Activated CD4-positive, alpha-beta T cell treated with anti-CD3 and anti-CD28 coated beads, Interleukin-2, amount 50 U/mL, for 1 hour (primary cell): ENCODE measurements at regions not wholly inside any gene's neighbourhood (a gene's known extent, or its start where the extent isn't known, plus 50 kb on each side); places are given as distances from the start of the nearest gene placed in this dataset.

Source experiments
- DNase-seq: peaks from one replicate; pipeline ENCODE4 v3.0.0-alpha.2; 2020

DNA sequence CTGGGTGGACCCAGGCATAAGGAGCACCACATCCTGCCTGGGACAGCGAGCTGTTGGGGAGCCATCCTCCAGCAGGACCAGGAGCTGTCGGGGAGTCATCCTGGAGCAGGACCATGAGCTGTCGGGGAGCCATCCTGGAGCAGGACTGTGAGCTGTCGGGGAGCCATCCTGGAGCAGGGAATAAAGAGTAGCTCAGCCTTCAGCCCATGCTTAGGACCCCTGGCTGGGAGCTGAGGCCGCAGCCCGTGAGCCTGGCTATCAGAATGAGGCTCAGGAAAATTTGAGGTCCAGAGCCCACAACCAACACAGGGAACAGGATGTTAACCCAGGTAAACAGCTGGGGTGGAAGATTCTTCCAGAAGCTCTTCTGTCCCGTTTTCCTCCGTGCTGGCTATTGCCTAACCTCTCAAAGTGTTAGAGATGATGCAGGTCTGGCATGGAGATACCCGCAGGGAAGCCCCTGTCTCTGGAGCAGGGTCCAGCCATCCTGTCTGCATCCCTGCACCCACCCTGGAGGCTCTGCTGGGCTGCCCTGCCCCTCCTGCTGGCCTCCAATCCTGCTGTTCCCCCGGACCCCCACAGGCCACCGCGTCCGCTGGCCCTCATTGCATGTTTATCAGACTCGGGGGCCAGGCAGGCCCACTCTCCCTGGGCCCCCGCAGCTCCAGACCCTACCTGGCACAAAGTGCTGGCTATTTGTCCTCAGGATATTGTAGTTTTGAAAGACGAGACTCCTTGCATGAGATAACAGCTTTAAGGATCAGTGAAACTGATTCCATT lies 243.5 kb upstream of the MYT1L start:
- DNase-seq: no peak

DNA sequence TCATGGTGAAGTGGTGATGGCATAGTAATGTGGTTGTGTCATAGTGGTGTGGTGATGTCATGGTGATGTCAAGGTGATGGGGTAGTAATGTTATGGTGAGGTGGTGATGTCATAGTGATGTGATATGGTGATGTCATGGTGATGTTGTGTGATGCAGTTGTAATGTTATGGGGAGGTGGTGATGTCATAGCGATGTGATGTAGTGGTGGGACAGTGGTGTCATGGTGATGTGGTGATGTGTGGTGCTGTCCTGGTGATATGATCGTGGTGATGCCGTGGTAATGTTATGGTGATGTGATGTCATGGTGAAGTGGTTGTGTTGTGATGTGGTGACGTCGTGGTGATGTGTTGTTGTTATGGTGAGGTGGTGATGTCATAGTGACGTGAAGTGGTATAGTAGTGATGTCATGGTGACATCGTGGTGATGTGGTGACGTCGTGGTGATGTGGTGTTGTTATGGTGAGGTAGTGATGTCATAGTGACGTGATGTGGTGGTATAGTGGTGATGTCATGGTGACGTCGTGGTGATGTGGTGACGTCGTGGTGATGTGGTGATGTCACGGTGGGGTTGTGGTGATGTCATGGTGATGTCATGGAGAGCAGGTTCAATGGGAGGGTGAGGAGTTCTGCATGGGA lies 242.7 kb upstream of the MYT1L start:
- DNase-seq: no peak

DNA sequence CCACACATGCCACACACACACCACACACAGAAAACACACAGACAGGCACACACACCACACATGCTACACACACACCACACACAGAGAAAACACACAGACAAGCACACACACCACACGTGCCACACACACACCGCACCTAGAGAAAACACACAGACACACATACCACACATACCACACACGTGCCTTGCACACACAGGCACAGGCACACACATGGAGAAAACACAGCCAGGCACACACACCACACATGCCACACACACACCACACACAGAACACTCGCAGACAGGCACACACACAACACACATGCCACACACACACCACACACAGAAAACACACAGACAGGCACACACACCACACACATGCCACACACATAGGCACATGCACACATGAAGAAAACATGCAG lies 242.1 kb upstream of the MYT1L start:
- no peak for DNase-seq

DNA sequence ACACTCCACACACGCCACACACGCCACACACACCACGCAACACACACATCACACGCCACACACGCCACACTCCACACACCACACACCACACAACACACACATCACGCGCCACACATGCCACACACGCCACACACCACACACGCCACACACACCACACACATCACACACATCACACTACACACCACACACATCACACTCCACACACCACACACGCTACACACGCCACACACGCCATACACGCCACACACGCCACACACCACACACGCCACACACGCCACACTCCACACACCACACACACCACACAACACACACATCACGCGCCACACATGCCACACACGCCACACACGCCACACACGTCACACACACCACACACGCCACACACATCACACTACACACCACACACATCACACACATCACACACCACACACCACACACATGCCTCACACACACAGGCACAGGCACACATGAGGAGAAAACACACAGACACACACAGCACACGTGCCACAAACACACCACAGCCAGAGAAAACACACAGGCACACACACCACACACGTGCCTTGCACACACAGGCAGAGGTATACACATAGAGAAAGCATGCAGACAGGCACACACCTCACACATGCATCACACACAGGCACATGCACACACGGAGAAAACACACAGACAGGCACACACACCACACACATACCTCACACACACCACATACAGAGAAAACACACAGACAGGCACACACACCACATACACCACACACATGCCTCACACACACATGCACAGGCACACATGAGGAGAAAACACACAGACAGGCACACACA lies 241.5 kb upstream of the MYT1L start:
- DNase-seq: no peak

DNA sequence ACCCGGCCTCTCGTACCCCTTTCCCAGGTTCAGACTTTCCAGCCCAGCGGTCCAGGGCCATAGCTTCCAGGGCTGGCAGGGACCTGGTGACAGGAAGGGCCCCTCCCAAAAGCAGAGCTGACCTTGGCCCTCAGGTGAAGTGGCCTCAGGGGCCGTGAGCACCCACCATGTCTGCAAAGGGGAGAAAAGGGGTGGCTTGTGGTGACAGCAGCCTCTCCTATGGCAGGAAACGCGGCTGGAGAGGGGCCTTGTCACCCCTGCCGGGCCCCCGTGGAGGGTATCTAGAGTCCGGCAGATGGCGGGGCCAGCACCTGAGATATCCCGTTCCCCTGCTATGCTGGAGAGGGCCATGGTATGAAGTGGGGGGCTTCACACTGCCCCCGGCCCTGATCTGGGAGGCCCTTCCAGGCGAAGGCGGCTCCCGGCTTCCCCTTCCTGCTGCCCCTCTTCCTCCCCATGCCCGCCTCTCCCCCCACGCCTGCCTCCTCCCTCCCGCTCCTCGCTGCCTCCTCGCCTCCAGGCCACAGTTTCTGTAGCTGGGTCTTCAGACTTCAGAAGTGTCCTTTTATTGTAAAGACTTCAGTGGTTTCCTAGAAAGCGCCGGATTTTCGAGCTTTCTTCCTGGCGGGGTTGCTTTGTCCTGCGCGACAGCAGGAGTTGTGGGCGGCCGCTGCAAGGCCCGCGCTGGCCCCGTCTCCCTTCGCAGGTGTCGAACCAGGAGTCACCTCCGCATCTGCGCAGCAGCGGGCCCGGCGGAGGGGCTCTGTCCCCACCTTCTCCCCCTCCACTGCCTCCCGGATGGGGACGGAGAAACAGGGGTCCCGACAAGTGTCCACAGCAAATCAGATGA lies 240.5 kb upstream of the MYT1L start:
- no peak for DNase-seq

DNA sequence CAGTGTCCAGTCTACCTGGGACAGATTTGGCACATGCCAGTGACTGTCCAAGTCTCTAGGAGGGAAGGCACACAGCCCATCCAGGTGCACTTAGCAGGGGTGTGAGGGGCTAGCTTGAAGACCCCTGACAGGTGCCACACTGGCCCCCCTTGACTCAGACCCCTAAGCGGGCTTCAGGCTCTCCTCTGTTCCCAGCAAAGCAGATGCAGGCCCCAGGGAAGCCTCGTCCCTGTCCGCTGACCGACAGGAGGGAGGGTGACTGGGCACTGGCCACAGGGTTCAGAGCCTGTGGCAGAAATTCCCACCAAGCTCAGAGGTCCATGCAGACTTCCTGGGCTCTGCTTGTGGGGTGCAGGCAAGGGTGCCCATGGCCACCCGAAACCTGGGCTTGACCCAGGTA lies 239.8 kb upstream of the MYT1L start:
- no peak for DNase-seq

DNA sequence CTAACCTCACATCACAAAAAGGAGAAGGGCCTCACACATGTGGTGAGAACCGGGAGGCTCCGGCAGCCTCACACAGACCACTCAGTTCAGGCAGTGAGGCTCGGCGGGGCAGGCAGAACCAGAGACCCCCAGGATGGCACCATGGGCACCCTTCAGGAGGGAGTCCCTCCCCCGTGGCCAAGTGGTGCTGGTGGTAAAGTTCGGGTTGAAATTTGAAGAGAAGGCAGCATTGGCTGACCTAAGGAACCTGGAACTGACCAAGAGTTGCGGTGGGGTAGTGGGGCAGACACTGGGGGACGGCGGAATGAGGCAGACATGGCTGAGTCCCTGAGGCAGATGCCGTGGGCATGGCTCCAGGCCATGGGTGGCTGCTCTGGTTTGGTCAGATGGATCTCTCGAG lies 239.3 kb upstream of the MYT1L start:
- DNase-seq: no peak

DNA sequence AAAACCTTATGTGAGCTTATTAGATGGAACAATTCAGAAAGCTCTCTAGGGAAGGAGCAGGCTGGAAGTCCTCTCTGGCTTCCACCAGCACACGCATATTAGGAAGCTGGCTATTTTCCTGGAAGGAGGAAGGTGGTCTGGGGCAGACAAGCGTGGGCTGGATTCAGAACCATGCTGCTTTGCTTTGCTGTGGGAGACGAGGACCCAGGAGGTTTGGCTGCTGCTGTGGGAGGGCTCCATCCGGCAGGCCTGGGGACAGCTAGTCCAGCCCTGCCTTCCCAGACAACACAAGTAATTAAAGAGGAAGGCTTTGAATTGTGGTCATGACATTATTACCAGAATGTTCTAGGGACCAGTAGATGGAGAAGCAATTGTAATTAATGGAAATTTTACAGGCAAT lies 238.8 kb upstream of the MYT1L start:
- no peak for DNase-seq

DNA sequence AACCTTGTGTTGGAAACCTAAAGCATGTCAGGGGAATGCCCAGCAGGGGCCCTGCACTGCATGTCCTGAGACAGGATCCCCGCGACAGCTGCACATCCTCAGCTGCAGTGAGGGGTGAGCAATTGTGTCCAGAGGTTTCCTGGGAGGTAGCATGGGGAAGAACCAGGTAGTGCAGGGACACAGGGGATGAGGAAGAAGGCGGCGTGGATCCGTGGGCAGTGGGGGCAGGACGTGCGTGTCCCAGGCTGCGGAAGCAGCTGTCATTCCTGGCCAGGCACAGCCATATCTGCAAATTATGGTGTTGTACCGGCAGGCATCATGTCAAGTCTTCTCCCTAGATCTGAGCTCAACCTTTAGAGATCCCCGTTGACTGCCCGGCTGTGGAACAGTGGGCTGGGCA lies 238.2 kb upstream of the MYT1L start:
- no peak for DNase-seq

DNA sequence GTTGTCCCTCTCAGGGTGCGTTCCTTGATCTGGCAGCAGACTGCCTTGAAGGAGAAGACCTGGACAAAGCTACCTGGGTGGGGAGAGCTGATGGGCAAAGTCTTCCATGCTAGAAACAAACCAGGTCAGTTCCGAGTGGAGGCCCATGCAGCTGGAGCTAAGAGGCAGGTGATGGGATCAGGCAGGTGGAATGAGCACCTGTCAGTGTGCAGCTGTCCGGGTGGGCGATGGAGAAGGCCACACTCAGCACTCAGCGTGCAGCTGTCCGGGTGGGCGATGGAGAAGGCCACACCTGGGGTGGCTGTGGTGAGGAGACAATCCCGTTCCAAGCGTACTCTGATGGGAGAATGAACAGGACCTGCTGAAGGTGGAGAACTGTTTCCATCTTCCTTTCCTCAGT lies 237.3 kb upstream of the MYT1L start:
- DNase-seq: no peak

DNA sequence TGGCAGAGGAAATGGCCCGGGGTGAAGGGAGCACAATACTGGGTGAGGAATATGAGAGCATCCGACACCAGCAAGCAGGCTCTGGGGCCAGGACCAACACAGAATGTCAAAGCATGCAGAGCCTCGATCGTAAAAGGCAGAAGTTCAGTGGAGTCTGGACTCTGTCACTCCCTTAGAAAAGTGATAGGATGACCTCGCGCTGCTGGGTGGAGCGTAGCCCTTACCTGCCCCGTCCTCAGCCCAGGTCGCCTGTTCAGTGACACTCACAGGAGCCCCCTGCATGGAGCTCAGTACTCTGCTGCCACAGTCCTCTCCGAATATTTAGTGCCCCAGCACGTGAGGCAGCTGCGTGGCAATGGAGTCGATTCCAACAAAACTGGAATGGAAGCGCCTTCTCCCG lies 236.7 kb upstream of the MYT1L start:
- DNase-seq: no peak

DNA sequence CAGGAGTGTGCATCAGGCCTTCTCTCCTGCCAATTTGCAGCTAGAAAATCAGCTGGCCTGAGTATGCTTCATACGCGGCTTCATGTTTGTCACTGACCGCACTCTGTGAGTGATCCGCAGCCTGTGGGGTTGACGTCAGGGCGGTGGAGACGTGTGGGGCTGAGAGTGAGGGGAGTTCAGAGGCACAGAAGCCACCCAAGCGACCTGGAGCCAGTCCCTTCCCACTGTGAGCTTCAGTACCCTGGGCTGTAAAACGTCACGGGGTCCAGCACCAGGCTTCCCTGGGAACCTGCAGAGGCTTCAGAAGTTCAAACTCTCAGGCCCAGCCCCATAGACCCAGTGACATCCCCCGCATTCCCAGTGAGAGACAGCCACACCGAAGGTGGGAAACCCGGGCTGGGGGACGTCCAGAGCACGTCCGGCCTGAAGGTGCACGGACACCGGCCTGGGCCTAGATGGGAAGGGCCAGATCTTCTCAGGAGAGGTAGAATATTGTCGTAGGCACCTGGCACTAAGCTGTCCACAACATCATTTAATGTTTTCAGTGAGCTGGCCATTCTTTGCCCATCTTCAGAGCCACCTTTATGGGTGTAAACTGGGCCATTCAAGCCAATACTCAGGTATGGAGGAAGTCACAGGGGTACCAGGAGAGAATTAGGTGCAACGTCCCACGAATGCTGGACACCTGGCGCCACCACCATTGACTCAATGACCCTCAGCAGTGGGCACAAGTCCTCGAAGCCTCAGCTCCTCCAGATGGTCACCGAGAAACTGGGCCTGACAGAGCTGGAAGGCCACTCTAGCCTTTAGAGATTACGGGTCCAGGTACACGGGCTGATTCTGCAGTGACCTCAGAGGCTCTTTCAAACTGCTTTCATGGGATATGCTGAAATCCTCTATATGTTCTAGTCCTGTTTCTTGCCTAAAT lies 235.6 kb upstream of the MYT1L start:
- no peak for DNase-seq

DNA sequence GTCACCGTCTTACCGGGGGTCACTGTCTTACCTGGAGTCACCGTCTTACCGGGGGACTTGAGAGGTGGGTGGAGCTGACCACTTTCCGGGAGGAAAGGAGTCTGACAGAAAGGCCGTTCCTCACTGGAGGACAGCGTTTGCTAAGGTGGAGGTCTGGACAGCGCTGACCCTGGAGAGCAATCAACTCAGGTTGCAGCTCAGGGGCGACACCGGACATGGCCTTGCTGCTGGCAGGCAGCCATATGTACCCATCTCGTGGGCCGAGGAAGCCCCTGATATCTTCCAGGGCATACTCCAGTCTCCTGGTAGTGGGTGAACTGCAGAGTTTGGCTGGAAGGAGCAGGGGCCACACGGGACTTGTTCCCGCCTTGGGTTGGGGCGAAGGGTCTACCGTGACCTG lies 234.6 kb upstream of the MYT1L start:
- DNase-seq: no peak

DNA sequence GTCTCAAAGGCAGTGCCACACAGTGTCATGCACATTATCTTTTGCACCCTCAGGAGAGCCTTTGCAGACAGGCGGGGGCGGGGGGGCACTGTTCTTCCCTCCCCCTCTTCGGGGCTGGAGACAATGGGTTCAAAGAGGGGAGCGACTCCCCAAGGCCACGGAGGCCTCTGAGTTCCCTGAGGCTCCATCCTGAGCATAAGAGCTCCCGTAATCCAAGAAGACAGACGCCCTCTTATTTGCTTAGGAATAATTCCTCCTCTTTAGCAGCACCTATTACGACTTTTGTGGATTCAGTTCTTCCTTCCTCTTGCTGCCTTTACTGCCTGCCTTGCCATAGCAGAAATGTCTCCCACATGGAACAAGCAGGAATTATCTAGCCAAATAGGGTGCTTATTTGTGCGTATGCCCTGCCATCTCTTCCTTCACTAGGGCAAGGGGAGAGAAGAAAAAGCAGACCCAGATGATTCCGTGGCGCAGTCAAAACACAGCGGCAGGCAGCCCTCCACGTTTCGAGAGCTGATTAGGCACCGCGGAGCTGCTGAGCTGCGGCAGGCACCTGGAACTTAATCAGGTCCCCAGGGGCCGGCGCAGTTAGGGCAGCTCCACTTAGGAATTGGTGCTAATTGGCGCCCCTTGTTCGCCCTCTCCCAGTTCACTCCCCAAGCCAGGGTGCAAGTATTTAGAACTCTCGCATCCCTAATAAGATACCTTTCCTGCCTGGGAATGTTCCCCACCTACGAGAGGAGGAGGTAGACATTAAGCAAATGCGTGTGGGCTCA lies 233.4 kb upstream of the MYT1L start:
- no peak for DNase-seq

DNA sequence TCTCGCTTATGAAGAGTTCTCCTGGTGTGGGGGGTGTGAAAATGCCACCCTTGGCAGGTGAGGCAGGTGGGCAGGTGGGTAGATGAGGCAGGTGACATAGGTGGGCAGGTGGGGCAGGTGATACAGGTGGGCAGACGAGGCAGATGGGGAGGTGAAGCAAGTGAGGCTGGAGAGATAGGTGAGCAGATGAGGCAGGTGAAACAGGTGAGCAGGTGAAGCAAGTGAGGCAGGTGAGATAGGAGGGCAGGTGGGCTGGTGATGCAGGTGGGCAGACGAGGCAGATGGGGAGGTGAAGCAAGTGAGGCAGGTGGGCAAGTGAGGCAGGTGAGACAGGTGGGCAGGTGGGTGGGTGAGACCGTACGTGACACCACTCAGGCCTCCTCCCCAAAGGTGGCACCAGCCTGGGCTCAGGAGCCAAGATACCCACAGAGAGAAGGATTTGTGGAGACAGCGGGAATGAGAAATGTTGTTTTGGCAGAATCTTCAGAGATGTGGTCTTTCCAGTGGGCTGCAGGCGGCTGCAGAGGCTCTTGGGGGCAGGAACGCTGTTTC lies 232.3 kb upstream of the MYT1L start:
- DNase-seq: no peak

DNA sequence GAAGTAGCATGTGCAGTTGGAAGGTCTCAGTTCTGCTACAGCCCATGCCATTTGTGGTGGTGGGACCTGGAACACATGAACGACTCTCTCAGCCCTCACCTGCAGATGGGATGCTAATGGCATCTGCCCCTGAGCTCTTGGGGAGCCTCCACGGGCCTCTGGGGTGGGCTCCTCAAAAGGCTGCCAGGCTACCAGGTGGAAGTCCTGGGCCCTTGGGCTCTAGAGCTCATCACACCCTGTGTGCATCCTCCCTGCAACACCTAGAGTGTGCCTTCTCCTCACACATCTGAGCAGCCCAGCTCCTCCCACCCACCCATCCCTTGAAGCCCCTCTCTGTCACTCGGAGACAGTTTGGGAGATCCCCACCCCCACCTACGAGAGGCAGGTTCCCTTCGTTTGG lies 231.8 kb upstream of the MYT1L start:
- DNase-seq: no peak

DNA sequence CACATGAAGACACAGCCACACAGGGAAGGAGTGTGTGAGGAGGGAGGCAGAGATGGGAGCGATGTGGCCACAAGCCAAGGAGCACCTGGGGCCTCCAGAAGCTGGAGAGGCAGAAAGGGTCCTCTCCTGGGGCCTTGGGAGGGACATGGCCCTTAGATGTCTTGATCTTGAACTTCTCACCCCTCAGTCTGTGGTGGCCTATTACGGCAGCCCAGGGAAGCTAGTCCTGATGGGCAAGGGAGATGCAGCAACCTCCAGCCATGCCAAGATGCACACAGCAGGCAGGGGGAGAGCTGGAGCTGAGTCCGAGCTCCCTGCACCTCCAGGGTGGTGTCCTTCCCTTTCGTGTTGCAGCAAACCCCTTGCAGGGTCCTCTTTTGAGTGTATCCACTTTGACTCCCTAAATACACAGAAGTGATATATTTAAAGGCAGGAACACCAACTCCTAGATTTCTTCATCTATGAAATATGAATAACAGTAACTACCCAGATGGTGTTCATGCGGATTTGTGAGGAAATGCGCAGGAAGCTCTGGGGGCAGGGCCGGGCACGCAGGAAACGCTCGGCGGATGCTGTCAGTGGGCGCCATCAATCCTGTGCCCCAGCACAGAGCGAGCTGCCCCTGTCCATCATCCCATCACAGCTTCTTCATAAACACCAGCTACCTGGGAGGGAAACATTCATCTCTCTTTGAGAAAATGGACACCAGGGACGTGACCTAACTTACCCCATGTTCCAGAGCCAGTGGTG lies 230.4 kb upstream of the MYT1L start:
- DNase-seq: no peak

DNA sequence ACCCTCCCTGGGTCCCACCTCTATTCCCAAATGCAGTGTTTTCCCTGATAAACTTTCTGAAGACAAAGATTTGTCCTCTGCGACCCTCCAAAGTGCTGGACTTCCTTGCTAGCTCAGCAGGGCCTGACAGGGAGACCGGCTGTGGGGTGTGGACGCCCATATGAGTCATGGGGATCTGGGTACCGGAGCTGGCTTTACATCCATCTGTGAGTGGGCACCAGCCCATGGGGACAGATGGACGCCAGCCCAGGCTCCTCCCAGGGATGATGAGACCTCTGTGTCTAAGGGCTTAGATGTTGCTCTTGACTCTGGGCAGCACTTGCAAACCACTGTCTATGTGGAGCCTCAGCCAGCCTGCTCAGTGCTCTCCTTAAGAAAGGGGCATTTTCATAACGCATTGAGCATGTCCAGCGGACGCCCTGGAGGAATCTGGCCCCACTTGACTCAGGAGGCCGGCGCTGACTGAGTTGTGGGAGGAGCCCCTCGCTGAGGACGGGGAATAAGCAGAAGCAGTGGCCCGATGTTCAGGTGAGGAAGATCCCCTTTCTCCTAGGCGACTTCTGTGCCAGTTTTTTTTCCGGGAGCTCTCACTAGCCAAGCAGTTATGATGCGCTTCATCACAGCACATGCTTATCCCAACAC lies 229.4 kb upstream of the MYT1L start:
- DNase-seq: no peak

DNA sequence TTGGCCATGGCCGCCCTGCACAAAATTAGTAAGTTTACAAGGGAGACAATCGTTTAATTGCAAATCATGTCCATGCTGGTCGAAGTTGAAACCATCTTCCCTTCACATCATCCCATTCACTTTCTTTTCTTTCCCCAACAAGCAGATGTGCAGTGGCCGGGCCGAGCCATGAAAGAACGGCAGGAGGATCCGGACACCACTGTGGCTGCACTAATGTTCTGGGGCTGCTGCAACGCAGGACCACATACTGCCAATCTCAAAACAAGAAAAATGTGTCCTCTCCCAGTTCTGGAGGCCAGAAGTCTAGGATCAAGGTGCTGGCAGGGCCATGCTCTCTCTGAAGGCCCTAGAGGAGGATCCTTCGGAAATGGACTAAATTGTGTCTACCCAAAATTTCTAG lies 227.4 kb upstream of the MYT1L start:
- DNase-seq: no peak

DNA sequence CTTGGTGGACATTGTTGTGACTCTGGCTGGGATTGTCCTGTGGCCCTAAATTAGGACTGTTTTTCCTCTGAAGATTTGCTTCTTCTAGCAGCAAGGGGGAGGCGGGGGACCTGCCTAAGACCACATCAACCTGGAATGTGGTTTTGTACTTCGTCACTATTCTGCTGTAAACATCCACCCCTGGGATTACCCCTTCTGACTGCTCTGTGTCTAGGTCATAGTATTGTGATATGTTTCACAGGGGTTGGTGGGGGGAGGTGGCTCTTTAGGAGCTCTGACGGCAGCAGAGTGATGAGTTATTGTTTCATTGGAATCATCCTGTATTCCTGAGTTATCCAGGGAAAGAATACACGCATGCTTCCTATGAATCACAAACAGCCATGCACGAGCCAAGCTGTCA lies 226.4 kb upstream of the MYT1L start:
- DNase-seq: no peak
